IMR-90 (cell line): ENCODE measurements at regions not wholly inside any gene's neighbourhood (a gene's known extent, or its start where the extent isn't known, plus 50 kb on each side); places are given as distances from the start of the nearest gene placed in this dataset.

ENCODE experiments used
- ATAC-seq: fragments of 200-7000 bp; cut with Tn5 transposase; 2 replicates; pipeline ENCODE4 v1.9.1; 2020; ENCODE audit warnings: low read depth, mild to moderate bottlenecking, moderate library complexity
- BruUV-seq: library from RNA; stranded (reverse); fragments of 400-500 nt; replicated peaks from 2 replicates; lab custom pipeline; 2021; lab: Mats Ljungman, UMichigan
- CTCF ChIA-PET: fragments of 300-600 bp; formaldehyde crosslinking; extraction: SDS; loops from one replicate; lab custom pipeline; 2021; ENCODE audit warnings: antibody characterized with exemption; lab: Yijun Ruan, JAX
- POLR2A ChIA-PET: fragments of 300-600 bp; sonication (Branson Sonifier 250); formaldehyde crosslinking; loops from one replicate; lab custom pipeline; 2022; ENCODE audit warnings: antibody characterized with exemption; ENCODE audit not compliant: unreplicated experiment; lab: Charles Lee
- DNase-seq: peaks from one replicate; pipeline ENCODE4 v3.0.0; 2013
- H2AFZ ChIP-seq: replicated peaks from 2 replicates; pipeline ENCODE3; 2013; ENCODE audit warnings: low read length, mild to moderate bottlenecking; ENCODE audit not compliant: poor library complexity
- H2AK5ac ChIP-seq: 2 replicates; pipeline ENCODE4 v1.6.1; 2013; ENCODE audit warnings: low read depth, low read length, inconsistent platforms
- H2AK9ac ChIP-seq: replicated peaks from 2 replicates; pipeline ENCODE3; 2013; ENCODE audit warnings: mild to moderate bottlenecking, low read depth, low read length, moderate library complexity; ENCODE audit not compliant: poor library complexity
- H2BK120ac ChIP-seq: 2 replicates; pipeline ENCODE4 v1.6.1; 2013; ENCODE audit warnings: low read depth, low read length, inconsistent platforms
- H2BK15ac ChIP-seq: 3 replicates; pipeline ENCODE4 v1.6.1; 2013; ENCODE audit warnings: low read depth, low read length, inconsistent platforms
- H2BK20ac ChIP-seq: 2 replicates; pipeline ENCODE4 v1.6.1; 2013; ENCODE audit warnings: low read depth, mild to moderate bottlenecking, inconsistent platforms, low read length, moderate library complexity
- H2BK5ac ChIP-seq: 2 replicates; pipeline ENCODE4 v1.6.1; 2013; ENCODE audit warnings: mild to moderate bottlenecking, low read depth, low read length, inconsistent platforms; ENCODE audit not compliant: poor library complexity, severe bottlenecking
- H3K14ac ChIP-seq: replicated peaks from 2 replicates; pipeline ENCODE4 v1.6.1; 2013; ENCODE audit warnings: low read depth, low read length, inconsistent platforms
- H3K18ac ChIP-seq: 2 replicates; pipeline ENCODE4 v1.6.1; 2013; ENCODE audit warnings: low read depth, low read length, control low read depth
- H3K23ac ChIP-seq: 2 replicates; pipeline ENCODE4 v1.6.1; 2013; ENCODE audit warnings: low read depth, low read length, inconsistent platforms
- H3K27ac ChIP-seq: 2 replicates; pipeline ENCODE4 v1.5.1; 2013; ENCODE audit warnings: mild to moderate bottlenecking, control low read depth, low read length; ENCODE audit not compliant: insufficient read depth
- H3K27me3 ChIP-seq: 2 replicates; pipeline ENCODE4 v1.6.1; 2013; ENCODE audit warnings: low read length; ENCODE audit not compliant: control insufficient read depth, insufficient read depth
- H3K36me3 ChIP-seq: 2 replicates; pipeline ENCODE4 v1.6.1; 2013; ENCODE audit warnings: low read length, mixed read lengths; ENCODE audit not compliant: control insufficient read depth, insufficient read depth
- H3K4ac ChIP-seq: 2 replicates; pipeline ENCODE4 v1.6.1; 2013; ENCODE audit warnings: low read depth, low read length, inconsistent platforms
- H3K4me1 ChIP-seq: 2 replicates; pipeline ENCODE4 v1.6.1; 2013; ENCODE audit warnings: low read length, mixed read lengths; ENCODE audit not compliant: control insufficient read depth, insufficient read depth
- H3K4me2 ChIP-seq: 2 replicates; pipeline ENCODE4 v1.6.1; 2013; ENCODE audit warnings: low read depth, mild to moderate bottlenecking, control low read depth, low read length, moderate library complexity
- H3K4me3 ChIP-seq: 2 replicates; pipeline ENCODE4 v1.5.1; 2013; ENCODE audit warnings: low read depth, mild to moderate bottlenecking, control low read depth, low read length, moderate library complexity; ENCODE audit not compliant: insufficient read depth
- H3K56ac ChIP-seq: 2 replicates; pipeline ENCODE4 v1.6.1; 2013; ENCODE audit warnings: low read length, inconsistent platforms; ENCODE audit not compliant: insufficient read depth; ENCODE audit errors: extremely low read depth
- H3K79me1 ChIP-seq, 2 experiments: 2 replicates each; pipeline ENCODE4 v1.6.1; 2013; ENCODE audit warnings: low read length in 2 of 2, inconsistent platforms in 1 of 2, low read depth in 1 of 2
- H3K9ac ChIP-seq: 2 replicates; pipeline ENCODE4 v1.6.1; 2013; ENCODE audit warnings: low read depth, low read length, control low read depth
- H3K9me1 ChIP-seq: 2 replicates; pipeline ENCODE4 v1.6.1; 2013; ENCODE audit warnings: low read length, inconsistent platforms; ENCODE audit not compliant: insufficient read depth
- H3K9me3 ChIP-seq: 2 replicates; pipeline ENCODE4 v1.6.1; 2013; ENCODE audit warnings: low read length; ENCODE audit not compliant: control insufficient read depth, insufficient read depth
- H4K20me1 ChIP-seq: 2 replicates; pipeline ENCODE4 v1.6.1; 2013; ENCODE audit warnings: low read length, inconsistent platforms; ENCODE audit not compliant: insufficient read depth
- H4K5ac ChIP-seq: 2 replicates; pipeline ENCODE4 v1.6.1; 2013; ENCODE audit warnings: mild to moderate bottlenecking, low read depth, low read length, control low read depth
- H4K8ac ChIP-seq, 2 experiments: 2 replicates each; pipeline ENCODE4 v1.6.1; 2013; ENCODE audit warnings: low read depth in 2 of 2, low read length in 2 of 2, control low read depth in 1 of 2, inconsistent platforms in 1 of 2
- H4K91ac ChIP-seq: 2 replicates; pipeline ENCODE4 v1.6.1; 2013; ENCODE audit warnings: low read depth, low read length, inconsistent platforms; ENCODE audit not compliant: insufficient read depth
- FOS ChIP-seq: fragments of 150-350 bp; IDR thresholded peaks from 2 replicates; pipeline ENCODE4 v1.6.1; 2016; ENCODE audit warnings: low read depth, low read length
- NFE2L2 ChIP-seq: fragments of 150-350 bp; IDR thresholded peaks from 2 replicates; pipeline ENCODE4 v1.6.1; 2016; ENCODE audit warnings: low read depth, mild to moderate bottlenecking, low read length
- WGBS, 2 experiments: methylation state at CpG; one replicate each; pipeline versions ENCODE4 v1.1.5 to v1.1.7; 2013; ENCODE audit warnings: missing lambda C conversion rate in 2 of 2; ENCODE audit not compliant: insufficient read length in 1 of 2; ENCODE audit errors: extremely low coverage in 2 of 2; 5-methylcytosine and 5-hydroxymethylcytosine counted together
- dilution Hi-C: fragments of 300-500 bp; cut with HindIII; formaldehyde crosslinking; loops from one replicate; pipeline ENCODE4 v1.14.3; 2018; ENCODE audit warnings: low sequenced_read_pairs; ENCODE audit not compliant: unreplicated experiment
- in situ Hi-C: fragments of 300-500 bp; cut with MboI; formaldehyde crosslinking; loops from 3 replicates; pipeline ENCODE4 v1.14.3; 2019; ENCODE audit warnings: low sequenced_read_pairs, inconsistent platforms, mixed read lengths
- intact Hi-C: fragments of 100-400 bp; cut with micrococcal nuclease; formaldehyde crosslinking; loops from 2 replicates; pipeline ENCODE4 v1.10.0; 2022

- peaks cover 0 to 33% of the 10 kb centered on the region in 2 experiments for H3K79me1 ChIP-seq
- H2BK20ac ChIP-seq: no peak overlapping the region
- no peaks in the 10 kb centered on the region for H3K36me3 ChIP-seq
- intact Hi-C loops: no loop called here
- peaks cover 5% of the 10 kb centered on the region; the same call in 1 of the 2 replicates for H3K9me1 ChIP-seq
- H3K14ac ChIP-seq: no peak overlapping the region
- no peaks in the 10 kb centered on the region for H3K9me3 ChIP-seq
- no peak overlapping the region for H4K8ac ChIP-seq
- H3K4me2 ChIP-seq: no peak overlapping the region
- no peak overlapping the region for H2BK15ac ChIP-seq
- H3K18ac ChIP-seq: no peak overlapping the region; the same call in 1 of the 2 replicates
- H4K5ac ChIP-seq: no peak overlapping the region
- no peak overlapping the region for H3K27ac ChIP-seq
- DNase-seq (peak; percentile 71), ATAC-seq (peak; percentile 51)
- in situ Hi-C loops: no loop called here
- H2BK5ac ChIP-seq: peak overlapping the region; percentile 5
- ChIA-PET POLR2A (no interaction called here), CTCF (interaction anchor here (0.9 to 1.2 kb wide), 2 partner anchors 16 to 91 kb away, joined by 3 read pairs; no protein-coding TSS in a partner anchor)
- H4K91ac ChIP-seq: no peak overlapping the region
- H3K56ac ChIP-seq: no peak overlapping the region
- no peak for TF ChIP-seq NFE2L2
- TF ChIP-seq FOS: peak; percentile 61; the same call in 1 of the 2 replicates
- no peak overlapping the region for H3K9ac ChIP-seq
- H3K4me3 ChIP-seq: no peak overlapping the region
- H3K4ac ChIP-seq: no peak overlapping the region
- H2AK9ac ChIP-seq: no peak overlapping the region
- no peaks in the 10 kb centered on the region for H3K27me3 ChIP-seq
- peaks cover 2% of the 10 kb centered on the region; the same call in 1 of the 2 replicates for H3K4me1 ChIP-seq
- no peak overlapping the region for H2BK120ac ChIP-seq
- H4K20me1 ChIP-seq: no peaks in the 10 kb centered on the region
- H3K23ac ChIP-seq: no peak overlapping the region
- no peak overlapping the region for H2AK5ac ChIP-seq
- WGBS, 2 experiments: no CpG with 5 or more reads among the region's 4 CpGs
- dilution Hi-C loops: no loop called here
- H2AFZ ChIP-seq: no peak overlapping the region
- BruUV-seq: no TSS peak
Measured at GRCh38 chr13:107296804-107297203, 728.9 kb upstream of the ARGLU1 start.
